K562 (cell line): ENCODE measurements at regions not wholly inside any gene's neighbourhood (a gene's known extent, or its start where the extent isn't known, plus 50 kb on each side); places are given as distances from the start of the nearest gene placed in this dataset.

Experiments
- MYC ChIP-seq, 2 experiments: fragments of 250-450 bp in 1 of 2; sonication (Bioruptor Pico) in 1 of 2; IDR thresholded peaks; 2 replicates each; pipeline versions ENCODE4 v1.5.1 to v1.6.1; 2012 to 2021; ENCODE audit warnings: low read depth in 2 of 2, borderline replicate concordance in 1 of 2, improper control_type of control experiment in 1 of 2, low read length in 1 of 2, mild to moderate bottlenecking in 1 of 2, moderate library complexity in 1 of 2
- POLR2A ChIP-seq: fragments of 450-650 bp; conservative IDR thresholded peaks from 2 replicates; pipeline ENCODE4 v1.6.1; 2016
- RCOR1 ChIP-seq, 2 experiments: IDR thresholded peaks; 2 replicates each; pipeline ENCODE4 v1.6.1; 2012; ENCODE audit warnings: low read depth in 2 of 2, low read length in 2 of 2, borderline replicate concordance in 1 of 2, improper control_type of control experiment in 1 of 2
- SMARCA4 ChIP-seq: fragments of 450-650 bp; IDR thresholded peaks from 2 replicates; pipeline ENCODE4 v1.6.1; 2016
- TEAD2 ChIP-seq: fragments of 450-650 bp; IDR thresholded peaks from 2 replicates; pipeline ENCODE4 v1.6.1; 2016; ENCODE audit warnings: missing genetic modification characterization, control low read depth, missing compliant biosample characterization
- ZNF121 ChIP-seq: sonication (generic); formaldehyde crosslinking; conservative IDR thresholded peaks from 2 replicates; pipeline ENCODE4 v1.8.0; 2022; ENCODE audit warnings: missing genetic modification reagents
- ZNF274 ChIP-seq: IDR thresholded peaks from 2 replicates; pipeline ENCODE4 v1.6.1; 2011; ENCODE audit warnings: low read depth, mild to moderate bottlenecking, low read length, moderate library complexity, borderline replicate concordance
- ZNF436 ChIP-seq: fragments of 250-450, 450-650 bp; sonication (Bioruptor Pico); formaldehyde crosslinking; IDR thresholded peaks from 2 replicates; pipeline ENCODE4 v1.7.0; 2020; ENCODE audit warnings: mild to moderate bottlenecking

DNA sequence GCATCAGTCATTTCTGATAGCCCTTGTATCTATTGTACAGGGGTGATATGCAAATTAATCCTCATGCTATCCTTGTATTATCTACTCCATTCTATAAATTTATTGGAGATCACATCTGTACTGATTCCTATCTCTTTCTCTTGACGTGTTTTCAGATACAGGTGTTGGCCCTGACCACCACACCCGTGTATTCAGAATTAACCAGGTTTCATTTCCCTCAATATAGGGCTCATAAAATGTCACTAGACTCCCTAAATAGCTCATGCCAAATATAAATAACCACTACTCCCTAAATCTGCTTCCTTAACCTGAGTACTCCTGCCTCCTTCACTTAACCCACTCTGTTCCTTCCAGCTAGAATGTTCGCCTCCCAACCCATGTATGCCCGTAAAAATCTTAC, 522.8 kb upstream of the KLF4 start:
- TF ChIP-seq SMARCA4: no peak
- no peak for TF ChIP-seq TEAD2 (tag)
- TF ChIP-seq MYC (IDR thresholded peaks at IDR 0.05; ENCODE audit: low read depth, low read length): no peak
- no peak for TF ChIP-seq MYC (CRISPR knock-in tag; IDR thresholded peaks at IDR 0.05; ENCODE audit: borderline replicate concordance, low read depth)
- TF ChIP-seq POLR2A: no peak
- TF ChIP-seq ZNF436 (CRISPR knock-in tag): no peak
- no peak for TF ChIP-seq RCOR1 (IDR thresholded peaks at IDR 0.05; ENCODE audit: borderline replicate concordance in 1 of 2, low read depth in 2 of 2, low read length in 2 of 2)
- no peak for TF ChIP-seq ZNF274
- no peak for TF ChIP-seq ZNF121
